Lower leg skin (tissue), 3 donors: ENCODE measurements at regions not wholly inside any gene's neighbourhood (a gene's known extent, or its start where the extent isn't known, plus 50 kb on each side); places are given as distances from the start of the nearest gene placed in this dataset.
"Not testable (repeated sequence)": the region's sequence is repeated elsewhere in the genome, so short reads cannot be mapped to it uniquely, and the experiment has no call there.

Source experiments
- POLR2A ChIP-seq, 2 donors: fragments of 450-650 bp; IDR thresholded peaks; one replicate each; pipeline ENCODE4 v1.6.1; 2016 to 2017; ENCODE audit warnings: antibody characterized with exemption in 2 of 2, mild to moderate bottlenecking in 1 of 2, moderate library complexity in 1 of 2
- TF ChIP-seq, protein P1 (sequence below), 3 donors: fragments of 450-650 bp; IDR thresholded peaks; one replicate each; pipeline ENCODE4 v1.5.1; 2016; ENCODE audit warnings: antibody characterized with exemption in 3 of 3, mild to moderate bottlenecking in 3 of 3, moderate library complexity in 2 of 3

GRCh38 chr22:15822001-15822400 is 132.2 kb downstream of the POTEH start:
- TF ChIP-seq, protein P1, sequence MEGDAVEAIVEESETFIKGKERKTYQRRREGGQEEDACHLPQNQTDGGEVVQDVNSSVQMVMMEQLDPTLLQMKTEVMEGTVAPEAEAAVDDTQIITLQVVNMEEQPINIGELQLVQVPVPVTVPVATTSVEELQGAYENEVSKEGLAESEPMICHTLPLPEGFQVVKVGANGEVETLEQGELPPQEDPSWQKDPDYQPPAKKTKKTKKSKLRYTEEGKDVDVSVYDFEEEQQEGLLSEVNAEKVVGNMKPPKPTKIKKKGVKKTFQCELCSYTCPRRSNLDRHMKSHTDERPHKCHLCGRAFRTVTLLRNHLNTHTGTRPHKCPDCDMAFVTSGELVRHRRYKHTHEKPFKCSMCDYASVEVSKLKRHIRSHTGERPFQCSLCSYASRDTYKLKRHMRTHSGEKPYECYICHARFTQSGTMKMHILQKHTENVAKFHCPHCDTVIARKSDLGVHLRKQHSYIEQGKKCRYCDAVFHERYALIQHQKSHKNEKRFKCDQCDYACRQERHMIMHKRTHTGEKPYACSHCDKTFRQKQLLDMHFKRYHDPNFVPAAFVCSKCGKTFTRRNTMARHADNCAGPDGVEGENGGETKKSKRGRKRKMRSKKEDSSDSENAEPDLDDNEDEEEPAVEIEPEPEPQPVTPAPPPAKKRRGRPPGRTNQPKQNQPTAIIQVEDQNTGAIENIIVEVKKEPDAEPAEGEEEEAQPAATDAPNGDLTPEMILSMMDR (IDR thresholded peaks at IDR 0.05): not testable (repeated sequence)
- not testable (repeated sequence) for TF ChIP-seq POLR2A (IDR thresholded peaks at IDR 0.05)
